Choroid plexus epithelial cell (primary cell): ENCODE measurements at regions not wholly inside any gene's neighbourhood (a gene's known extent, or its start where the extent isn't known, plus 50 kb on each side); places are given as distances from the start of the nearest gene placed in this dataset.

Experiments
- DNase-seq: peaks from one replicate; pipeline ENCODE4 v3.0.0-alpha.2; 2010; ENCODE audit warnings: low read depth
- H3K4me3 ChIP-seq: 2 replicates; pipeline ENCODE4 v1.5.1; 2011; ENCODE audit warnings: low read depth, mild to moderate bottlenecking, control low read depth, low read length, moderate library complexity
- CTCF ChIP-seq: conservative IDR thresholded peaks from 2 replicates; pipeline ENCODE4 v1.5.1; 2011; ENCODE audit warnings: low read depth, mild to moderate bottlenecking, control low read depth, inconsistent platforms, low read length, moderate library complexity

GRCh38 chr4:126358041-126358440 is 1043.3 kb downstream of the FAT4 start:
- TF ChIP-seq CTCF: no peak
- no peak overlapping the region for H3K4me3 ChIP-seq
- DNase-seq: no peak

- H3K4me3 ChIP-seq: no peak overlapping the region
- DNase-seq: no peak
- no peak for TF ChIP-seq CTCF
Observed at GRCh38 chr4:126361287-126361686, 1046.5 kb downstream of the FAT4 start.

- peak; percentile 58 for DNase-seq
- TF ChIP-seq CTCF: no peak
Observed at GRCh38 chr4:126364311-126364911, 1049.7 kb downstream of the FAT4 start.

GRCh38 chr4:126369076-126369475 is 1054.3 kb downstream of the FAT4 start:
- no peak for TF ChIP-seq CTCF
- no peak overlapping the region for H3K4me3 ChIP-seq
- no peak for DNase-seq

More at GRCh38 chr4:126364311-126364911, 1049.7 kb downstream of the FAT4 start:
- H3K4me3 ChIP-seq: no peak overlapping the region

- H3K4me3 ChIP-seq: no peak overlapping the region
- DNase-seq: no peak
- no peak for TF ChIP-seq CTCF
Observed at GRCh38 chr4:126372634-126373033, 1057.9 kb downstream of the FAT4 start.

- no peak overlapping the region for H3K4me3 ChIP-seq
- TF ChIP-seq CTCF: no peak
- peak; percentile 29 for DNase-seq
Observed at GRCh38 chr4:126375462-126376054, 1060.8 kb downstream of the FAT4 start.

- H3K4me3 ChIP-seq: no peak overlapping the region
- no peak for TF ChIP-seq CTCF
- DNase-seq: no peak
Observed at GRCh38 chr4:126385954-126386353, 1071.2 kb downstream of the FAT4 start.
